ENCODE measurements at regions not wholly inside any gene's neighbourhood (a gene's known extent, or its start where the extent isn't known, plus 50 kb on each side); places are given as distances from the start of the nearest gene placed in this dataset.

DNA sequence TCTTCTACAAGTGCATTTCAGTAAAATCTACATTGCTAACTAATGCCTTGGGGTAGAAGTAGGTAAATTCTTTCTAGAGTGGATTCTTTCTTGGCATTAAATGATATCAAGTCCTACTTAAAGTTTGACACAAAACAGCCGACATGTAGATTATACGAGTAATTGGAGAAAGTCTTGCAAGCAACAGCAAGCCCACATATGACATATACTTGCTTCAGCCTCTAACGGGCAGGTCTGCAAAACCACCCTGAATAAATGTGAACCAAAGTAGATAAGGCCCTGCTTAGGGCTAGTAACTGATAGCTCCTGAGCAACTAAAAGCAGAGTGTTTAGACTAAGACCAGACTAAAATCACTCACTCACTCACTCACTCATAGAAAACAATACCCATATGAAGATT lies 203.2 kb downstream of the LTN1 start:
- TF ChIP-seq, protein P1, sequence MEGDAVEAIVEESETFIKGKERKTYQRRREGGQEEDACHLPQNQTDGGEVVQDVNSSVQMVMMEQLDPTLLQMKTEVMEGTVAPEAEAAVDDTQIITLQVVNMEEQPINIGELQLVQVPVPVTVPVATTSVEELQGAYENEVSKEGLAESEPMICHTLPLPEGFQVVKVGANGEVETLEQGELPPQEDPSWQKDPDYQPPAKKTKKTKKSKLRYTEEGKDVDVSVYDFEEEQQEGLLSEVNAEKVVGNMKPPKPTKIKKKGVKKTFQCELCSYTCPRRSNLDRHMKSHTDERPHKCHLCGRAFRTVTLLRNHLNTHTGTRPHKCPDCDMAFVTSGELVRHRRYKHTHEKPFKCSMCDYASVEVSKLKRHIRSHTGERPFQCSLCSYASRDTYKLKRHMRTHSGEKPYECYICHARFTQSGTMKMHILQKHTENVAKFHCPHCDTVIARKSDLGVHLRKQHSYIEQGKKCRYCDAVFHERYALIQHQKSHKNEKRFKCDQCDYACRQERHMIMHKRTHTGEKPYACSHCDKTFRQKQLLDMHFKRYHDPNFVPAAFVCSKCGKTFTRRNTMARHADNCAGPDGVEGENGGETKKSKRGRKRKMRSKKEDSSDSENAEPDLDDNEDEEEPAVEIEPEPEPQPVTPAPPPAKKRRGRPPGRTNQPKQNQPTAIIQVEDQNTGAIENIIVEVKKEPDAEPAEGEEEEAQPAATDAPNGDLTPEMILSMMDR (IDR thresholded peaks at IDR 0.05): no peak
- TF ChIP-seq, protein P2, sequence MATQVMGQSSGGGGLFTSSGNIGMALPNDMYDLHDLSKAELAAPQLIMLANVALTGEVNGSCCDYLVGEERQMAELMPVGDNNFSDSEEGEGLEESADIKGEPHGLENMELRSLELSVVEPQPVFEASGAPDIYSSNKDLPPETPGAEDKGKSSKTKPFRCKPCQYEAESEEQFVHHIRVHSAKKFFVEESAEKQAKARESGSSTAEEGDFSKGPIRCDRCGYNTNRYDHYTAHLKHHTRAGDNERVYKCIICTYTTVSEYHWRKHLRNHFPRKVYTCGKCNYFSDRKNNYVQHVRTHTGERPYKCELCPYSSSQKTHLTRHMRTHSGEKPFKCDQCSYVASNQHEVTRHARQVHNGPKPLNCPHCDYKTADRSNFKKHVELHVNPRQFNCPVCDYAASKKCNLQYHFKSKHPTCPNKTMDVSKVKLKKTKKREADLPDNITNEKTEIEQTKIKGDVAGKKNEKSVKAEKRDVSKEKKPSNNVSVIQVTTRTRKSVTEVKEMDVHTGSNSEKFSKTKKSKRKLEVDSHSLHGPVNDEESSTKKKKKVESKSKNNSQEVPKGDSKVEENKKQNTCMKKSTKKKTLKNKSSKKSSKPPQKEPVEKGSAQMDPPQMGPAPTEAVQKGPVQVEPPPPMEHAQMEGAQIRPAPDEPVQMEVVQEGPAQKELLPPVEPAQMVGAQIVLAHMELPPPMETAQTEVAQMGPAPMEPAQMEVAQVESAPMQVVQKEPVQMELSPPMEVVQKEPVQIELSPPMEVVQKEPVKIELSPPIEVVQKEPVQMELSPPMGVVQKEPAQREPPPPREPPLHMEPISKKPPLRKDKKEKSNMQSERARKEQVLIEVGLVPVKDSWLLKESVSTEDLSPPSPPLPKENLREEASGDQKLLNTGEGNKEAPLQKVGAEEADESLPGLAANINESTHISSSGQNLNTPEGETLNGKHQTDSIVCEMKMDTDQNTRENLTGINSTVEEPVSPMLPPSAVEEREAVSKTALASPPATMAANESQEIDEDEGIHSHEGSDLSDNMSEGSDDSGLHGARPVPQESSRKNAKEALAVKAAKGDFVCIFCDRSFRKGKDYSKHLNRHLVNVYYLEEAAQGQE (IDR thresholded peaks at IDR 0.05; ENCODE audit: insufficient read depth in 1 of 2, low read depth in 2 of 2, low read length in 1 of 2): no peak
- no peak for TF ChIP-seq SIN3A (IDR thresholded peaks at IDR 0.05; ENCODE audit: borderline replicate concordance, insufficient read depth, low read depth, low read length)
- TF ChIP-seq POLR2AphosphoS5 (IDR thresholded peaks at IDR 0.05; ENCODE audit: low read depth, low read length): no peak
